B cell (primary cell): ENCODE measurements at regions not wholly inside any gene's neighbourhood (a gene's known extent, or its start where the extent isn't known, plus 50 kb on each side); places are given as distances from the start of the nearest gene placed in this dataset.

Experiments used
- CTCF ChIP-seq: fragments of 200-600 bp; IDR thresholded peaks from one replicate; pipeline ENCODE4 v1.8.0; 2022; ENCODE audit warnings: antibody characterized with exemption, mild to moderate bottlenecking
- EZH2 ChIP-seq: IDR thresholded peaks from 2 replicates; pipeline ENCODE4 v1.6.1; 2012; ENCODE audit warnings: borderline replicate concordance, low read depth, mild to moderate bottlenecking, moderate library complexity, low read length; ENCODE audit not compliant: insufficient read depth, poor library complexity, severe bottlenecking

GRCh38 chr3:118204052-118204656 is 830.5 kb downstream of the IGSF11 start:
- TF ChIP-seq CTCF (no peak), EZH2 (no peak)
